Suprapubic skin (tissue), 4 donors: ENCODE measurements at regions not wholly inside any gene's neighbourhood (a gene's known extent, or its start where the extent isn't known, plus 50 kb on each side); places are given as distances from the start of the nearest gene placed in this dataset.
"Not testable (repeated sequence)": the region's sequence is repeated elsewhere in the genome, so short reads cannot be mapped to it uniquely, and the experiment has no call there.

ENCODE experiments used
- DNase-seq, 2 donors: peaks; one replicate each; pipeline ENCODE4 v3.0.0-alpha.2; 2019; ENCODE audit warnings: low spot score in 2 of 2
- H3K27ac ChIP-seq: fragments of 200-600 bp; sonication (generic); one replicate; pipeline ENCODE4 v1.5.1; 2019
- H3K27me3 ChIP-seq: fragments of 200-600 bp; sonication (generic); one replicate; pipeline ENCODE4 v1.5.1; 2019
- H3K36me3 ChIP-seq: fragments of 200-600 bp; sonication (generic); one replicate; pipeline ENCODE4 v1.5.1; 2019
- H3K4me1 ChIP-seq: fragments of 200-600 bp; sonication (generic); one replicate; pipeline ENCODE4 v1.5.1; 2019
- H3K4me3 ChIP-seq: fragments of 200-600 bp; sonication (generic); one replicate; pipeline ENCODE4 v1.5.1; 2019; ENCODE audit warnings: mild to moderate bottlenecking
- H3K9me3 ChIP-seq: fragments of 200-600 bp; sonication (generic); one replicate; pipeline ENCODE4 v1.5.1; 2019
- EP300 ChIP-seq: sonication (generic); formaldehyde crosslinking; IDR thresholded peaks from one replicate; pipeline ENCODE4 v1.6.1; 2017; ENCODE audit warnings: antibody characterized with exemption
- POLR2A ChIP-seq, 2 donors: fragments of 450-650 bp; IDR thresholded peaks; one replicate each; pipeline ENCODE4 v1.6.1; 2017; ENCODE audit warnings: antibody characterized with exemption in 2 of 2, mild to moderate bottlenecking in 2 of 2, moderate library complexity in 2 of 2
- POLR2AphosphoS5 ChIP-seq, 3 donors: sonication (generic); formaldehyde crosslinking; IDR thresholded peaks; one replicate each; pipeline ENCODE4 v1.6.1; 2017; ENCODE audit warnings: antibody characterized with exemption in 3 of 3
- WGBS: methylation state at CpG from one replicate; pipeline ENCODE4 v1.1.5; 2018; 5-methylcytosine and 5-hydroxymethylcytosine counted together
- TF ChIP-seq, protein P1 (sequence below), 2 donors: fragments of 200-600 bp in 1 of 2; fragments of 450-650 bp in 1 of 2; sonication (generic) in 1 of 2; IDR thresholded peaks; one replicate each; pipeline ENCODE4 v1.5.1; 2016 to 2019; ENCODE audit warnings: antibody characterized with exemption in 2 of 2, mild to moderate bottlenecking in 1 of 2, moderate library complexity in 1 of 2

DNA sequence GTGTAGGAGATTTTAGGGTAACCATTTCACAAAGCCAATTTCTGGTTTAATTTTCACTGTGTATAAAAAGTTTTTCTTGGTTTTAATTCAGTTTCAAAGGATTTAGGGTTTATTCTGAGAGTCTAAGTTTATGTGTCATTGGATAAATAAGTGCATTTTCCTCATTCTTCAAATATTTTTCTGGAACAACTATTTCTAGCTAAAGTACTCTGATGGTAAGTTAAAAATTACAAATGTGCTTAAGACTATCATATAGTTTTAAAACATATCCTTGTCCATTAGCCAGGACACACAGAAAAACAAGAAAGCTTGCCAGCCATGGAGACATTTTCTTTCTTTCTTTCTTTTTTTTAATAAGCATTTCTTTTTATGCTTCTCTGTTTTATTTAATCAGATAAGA, 333.0 kb downstream of the RFPL4B start:
- DNase-seq, result no peak
- H3K27me3 ChIP-seq, result no peaks in the 10 kb centered on the region
- TF ChIP-seq POLR2AphosphoS5 (IDR thresholded peaks at IDR 0.05) (no peak), EP300 (no peak), POLR2A (IDR thresholded peaks at IDR 0.05) (no peak)
- TF ChIP-seq, protein P1, sequence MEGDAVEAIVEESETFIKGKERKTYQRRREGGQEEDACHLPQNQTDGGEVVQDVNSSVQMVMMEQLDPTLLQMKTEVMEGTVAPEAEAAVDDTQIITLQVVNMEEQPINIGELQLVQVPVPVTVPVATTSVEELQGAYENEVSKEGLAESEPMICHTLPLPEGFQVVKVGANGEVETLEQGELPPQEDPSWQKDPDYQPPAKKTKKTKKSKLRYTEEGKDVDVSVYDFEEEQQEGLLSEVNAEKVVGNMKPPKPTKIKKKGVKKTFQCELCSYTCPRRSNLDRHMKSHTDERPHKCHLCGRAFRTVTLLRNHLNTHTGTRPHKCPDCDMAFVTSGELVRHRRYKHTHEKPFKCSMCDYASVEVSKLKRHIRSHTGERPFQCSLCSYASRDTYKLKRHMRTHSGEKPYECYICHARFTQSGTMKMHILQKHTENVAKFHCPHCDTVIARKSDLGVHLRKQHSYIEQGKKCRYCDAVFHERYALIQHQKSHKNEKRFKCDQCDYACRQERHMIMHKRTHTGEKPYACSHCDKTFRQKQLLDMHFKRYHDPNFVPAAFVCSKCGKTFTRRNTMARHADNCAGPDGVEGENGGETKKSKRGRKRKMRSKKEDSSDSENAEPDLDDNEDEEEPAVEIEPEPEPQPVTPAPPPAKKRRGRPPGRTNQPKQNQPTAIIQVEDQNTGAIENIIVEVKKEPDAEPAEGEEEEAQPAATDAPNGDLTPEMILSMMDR (IDR thresholded peaks at IDR 0.05), result no peak
- no peak overlapping the region for H3K27ac ChIP-seq
- no peaks in the 10 kb centered on the region for H3K36me3 ChIP-seq
- H3K4me3 ChIP-seq, result no peak overlapping the region
- H3K9me3 ChIP-seq, result no peaks in the 10 kb centered on the region
- no peaks in the 10 kb centered on the region for H3K4me1 ChIP-seq

DNA sequence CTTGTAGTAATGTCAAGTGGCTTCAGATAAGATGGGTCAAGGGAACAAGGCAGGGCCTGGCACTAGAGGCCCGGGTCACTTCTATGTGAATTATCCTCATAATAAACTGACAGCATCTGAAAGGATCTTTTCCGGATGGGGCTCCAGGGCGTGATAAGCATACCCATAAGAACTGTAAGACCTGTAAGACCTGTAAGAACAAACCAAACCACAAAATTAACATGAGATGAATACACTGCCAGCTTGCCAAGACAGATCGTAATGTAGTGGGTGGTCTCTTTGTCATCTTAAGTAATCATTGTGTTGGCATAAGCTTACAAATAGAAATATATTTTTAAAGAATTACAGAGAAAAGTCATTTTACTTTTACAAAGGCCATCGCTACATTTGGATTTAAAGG, 334.9 kb downstream of the RFPL4B start:
- no peaks in the 10 kb centered on the region for H3K4me1 ChIP-seq
- H3K27ac ChIP-seq, result no peak overlapping the region
- H3K36me3 ChIP-seq, result no peaks in the 10 kb centered on the region
- TF ChIP-seq POLR2AphosphoS5 (IDR thresholded peaks at IDR 0.05) (no peak), POLR2A (IDR thresholded peaks at IDR 0.05) (no peak), EP300 (no peak)
- TF ChIP-seq, protein P1 (IDR thresholded peaks at IDR 0.05), result no peak
- H3K4me3 ChIP-seq, result no peak overlapping the region
- no peak for DNase-seq
- WGBS, result 73% methylated on average over 5 of the region's 5 CpGs
- no peaks in the 10 kb centered on the region for H3K27me3 ChIP-seq
- H3K9me3 ChIP-seq, result no peaks in the 10 kb centered on the region

DNA sequence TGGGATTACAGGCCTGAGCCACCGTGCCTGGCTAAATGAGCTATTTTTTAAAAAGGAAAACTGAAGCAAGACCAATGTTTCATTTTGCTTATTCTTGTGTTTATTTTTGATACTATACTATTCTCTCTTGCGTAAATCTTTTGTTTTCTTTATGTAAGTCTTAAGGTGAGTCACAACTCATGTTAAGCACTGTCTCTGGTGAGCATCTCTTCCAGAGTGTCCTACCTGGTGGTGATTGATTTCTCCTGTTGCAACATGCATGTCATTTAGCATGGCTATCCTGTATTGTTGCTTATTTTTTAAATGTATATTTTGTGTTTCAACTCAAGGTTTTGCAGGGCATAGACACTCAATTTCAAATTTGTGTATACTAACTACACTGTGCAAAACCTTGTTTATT, 336.0 kb downstream of the RFPL4B start:
- H3K4me1 ChIP-seq, result no peaks in the 10 kb centered on the region
- H3K4me3 ChIP-seq, result no peak overlapping the region
- no peaks in the 10 kb centered on the region for H3K9me3 ChIP-seq
- H3K36me3 ChIP-seq, result no peaks in the 10 kb centered on the region
- H3K27me3 ChIP-seq, result no peaks in the 10 kb centered on the region
- 98% methylated on average over 2 of the region's 2 CpGs for WGBS
- no peak for TF ChIP-seq POLR2A (IDR thresholded peaks at IDR 0.05)
- no peak for TF ChIP-seq POLR2AphosphoS5 (IDR thresholded peaks at IDR 0.05)
- TF ChIP-seq, protein P1 (IDR thresholded peaks at IDR 0.05), result no peak
- TF ChIP-seq EP300, result no peak
- no peak overlapping the region for H3K27ac ChIP-seq
- DNase-seq, result no peak

DNA sequence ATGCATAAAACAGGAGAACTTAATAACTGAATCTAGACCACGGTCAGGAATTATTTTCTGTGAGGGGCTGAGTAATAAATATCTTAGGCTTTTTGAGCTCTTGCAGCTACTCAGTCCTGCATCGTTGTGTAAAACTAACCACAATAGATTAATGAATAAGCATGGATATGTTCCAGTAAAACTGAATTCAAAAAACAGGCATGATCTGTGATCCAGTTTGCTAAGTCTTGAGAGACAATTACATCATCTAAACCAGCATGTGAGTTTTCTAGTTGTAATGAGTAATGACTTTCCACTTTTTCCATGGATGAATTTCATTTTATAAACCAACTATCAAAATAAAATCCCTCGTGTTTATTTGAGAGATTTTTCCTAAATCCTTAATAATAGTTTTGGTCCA, 336.8 kb downstream of the RFPL4B start:
- TF ChIP-seq POLR2A (IDR thresholded peaks at IDR 0.05), result no peak
- TF ChIP-seq POLR2AphosphoS5 (IDR thresholded peaks at IDR 0.05), result no peak
- no peak for TF ChIP-seq EP300
- TF ChIP-seq, protein P1 (IDR thresholded peaks at IDR 0.05), result no peak
- no peak for DNase-seq
- H3K4me3 ChIP-seq, result no peak overlapping the region
- H3K4me1 ChIP-seq, result no peaks in the 10 kb centered on the region
- no peaks in the 10 kb centered on the region for H3K27me3 ChIP-seq
- WGBS, result 29% methylated on average over 3 of the region's 3 CpGs
- no peaks in the 10 kb centered on the region for H3K36me3 ChIP-seq
- H3K27ac ChIP-seq, result no peak overlapping the region
- H3K9me3 ChIP-seq, result no peaks in the 10 kb centered on the region

DNA sequence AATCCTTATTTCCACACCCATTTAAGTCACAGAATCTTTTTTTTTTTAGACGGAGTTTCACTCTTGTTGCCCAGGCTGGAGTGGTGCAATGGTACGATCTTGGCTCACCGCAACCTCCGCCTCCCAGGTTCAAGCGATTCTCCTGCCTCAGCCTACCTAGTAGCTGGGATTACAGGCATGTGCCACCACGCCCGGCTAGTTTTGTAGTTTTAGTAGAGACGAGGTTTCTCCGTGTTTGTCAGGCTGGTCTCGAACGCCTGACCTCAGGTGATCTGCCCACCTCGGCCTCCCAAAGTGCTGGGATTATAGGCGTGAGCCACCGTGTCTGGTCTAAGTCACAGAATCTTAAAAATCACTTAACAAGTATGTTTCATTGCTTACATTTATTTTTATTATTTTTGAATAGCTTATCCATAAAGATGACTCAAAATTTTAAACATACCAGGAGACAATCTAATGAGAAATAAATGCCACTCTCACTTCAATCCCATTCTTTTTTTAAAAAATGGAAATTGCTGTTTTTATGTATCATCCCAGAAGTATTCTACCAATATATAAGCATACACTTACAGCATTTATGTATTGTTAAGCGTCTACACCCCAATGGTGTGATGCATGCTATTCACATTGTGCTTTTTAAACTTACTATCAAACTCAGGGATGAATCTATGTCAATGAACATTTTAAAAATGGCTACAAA, 338.5 kb downstream of the RFPL4B start:
- not testable (repeated sequence) for H3K36me3 ChIP-seq, H3K4me3 ChIP-seq, H3K27ac ChIP-seq, DNase-seq, H3K9me3 ChIP-seq, H3K4me1 ChIP-seq, H3K27me3 ChIP-seq
- WGBS, result 93% methylated on average over 15 of the region's 15 CpGs

DNA sequence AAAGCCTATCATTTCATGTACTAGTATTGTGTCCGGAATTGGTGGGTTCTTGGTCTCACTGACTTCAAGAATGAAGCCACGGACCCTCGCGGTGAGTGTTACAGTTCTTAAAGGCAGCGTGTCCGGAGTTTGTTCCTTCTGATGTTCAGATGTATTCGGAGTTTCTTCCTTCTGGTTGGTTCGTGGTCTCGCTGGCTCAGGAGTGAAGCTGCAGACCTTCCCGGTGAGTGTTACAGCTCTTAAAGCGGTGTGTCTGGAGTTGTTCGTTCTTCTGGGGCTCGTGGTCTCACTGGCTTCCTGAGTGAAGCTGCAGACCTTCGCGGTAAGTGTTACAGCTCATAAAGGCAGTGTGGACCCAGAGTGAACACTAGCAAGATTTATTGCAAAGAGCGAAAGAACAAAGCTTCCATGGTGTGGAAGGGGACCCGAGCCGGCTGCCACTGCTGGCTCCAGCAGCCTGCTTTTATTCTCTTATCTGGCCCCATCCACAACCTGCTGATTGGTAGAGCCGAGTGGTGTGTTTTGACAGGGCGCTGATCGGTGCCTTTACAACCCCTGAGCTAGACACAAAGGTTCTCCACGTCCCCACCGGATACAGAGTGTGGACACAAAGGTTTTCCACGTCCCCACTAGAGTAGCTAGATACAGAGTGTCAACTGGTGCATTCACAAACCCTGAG, 341.5 kb downstream of the RFPL4B start:
- WGBS, result 94% methylated on average over 24 of the region's 24 CpGs
- not testable (repeated sequence) for DNase-seq

DNA sequence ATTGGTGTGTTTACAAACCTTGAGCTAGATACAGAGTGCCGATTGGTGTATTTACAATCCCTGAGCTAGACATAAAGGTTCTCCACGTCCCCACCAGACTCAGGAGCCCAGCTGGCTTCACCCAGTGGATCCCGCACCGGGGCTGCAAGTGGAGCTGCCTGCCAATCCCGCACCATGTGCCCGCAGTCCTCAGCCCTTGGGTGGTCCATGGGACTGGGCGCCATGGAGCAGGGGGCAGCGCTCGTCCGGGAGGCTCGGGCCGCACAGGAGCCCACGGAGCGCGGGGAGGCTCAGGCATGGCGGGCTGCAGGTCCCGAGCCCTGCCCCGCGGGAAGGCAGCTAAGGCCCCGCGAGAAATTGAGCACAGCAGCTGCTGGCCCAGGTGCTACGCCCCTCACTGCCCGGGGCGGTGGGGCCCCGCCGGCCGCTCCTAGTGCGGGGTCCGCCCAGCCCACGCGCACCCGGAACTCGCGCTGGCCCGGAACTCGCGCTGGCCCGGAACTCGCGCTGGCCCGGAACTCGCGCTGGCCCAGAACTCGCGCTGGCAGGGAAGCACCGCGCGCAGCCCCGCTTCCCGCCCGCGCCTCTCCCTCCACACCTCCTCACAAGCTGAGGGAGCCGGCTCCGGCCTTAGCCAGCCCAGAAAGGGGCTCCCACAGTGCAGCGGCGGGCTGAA, 342.2 kb downstream of the RFPL4B start:
- not testable (repeated sequence) for H3K4me3 ChIP-seq, H3K4me1 ChIP-seq, H3K9me3 ChIP-seq, H3K36me3 ChIP-seq, DNase-seq, H3K27me3 ChIP-seq, H3K27ac ChIP-seq
- WGBS, result 95% methylated on average over 4 of the region's 56 CpGs

More for the DNA sequence above, 341.5 kb downstream of the RFPL4B start:
- H3K4me1 ChIP-seq, H3K27me3 ChIP-seq, H3K9me3 ChIP-seq, H3K36me3 ChIP-seq, H3K4me3 ChIP-seq, H3K27ac ChIP-seq: not testable (repeated sequence)
